T-helper 2 cell treated with Interferon-gamma antibody and Interleukin-4, amounts not matched to agents 100 ng/mL and 5 ng/mL, for 36 hours (primary cell): ENCODE measurements at regions not wholly inside any gene's neighbourhood (a gene's known extent, or its start where the extent isn't known, plus 50 kb on each side); places are given as distances from the start of the nearest gene placed in this dataset.

Experiments used
- intact Hi-C: fragments of 100-400 bp; cut with micrococcal nuclease; formaldehyde crosslinking; loops from one replicate; pipeline ENCODE4 v1.15.1; 2023

- intact Hi-C loops, result no loop called here
Measured at GRCh38 chr13:63081400-63082014, 1665.9 kb upstream of the PCDH20 start.

GRCh38 chr13:63075126-63075525, 1659.5 kb upstream of the PCDH20 start:
- intact Hi-C loops, result no loop called here

GRCh38 chr13:63050287-63050686, 1634.6 kb upstream of the PCDH20 start:
- intact Hi-C loops, result no loop called here

- intact Hi-C loops, result no loop called here
Measured at GRCh38 chr13:63048653-63049052, 1633.0 kb upstream of the PCDH20 start.

- intact Hi-C loops, result no loop called here
Measured at GRCh38 chr13:63044589-63045313, 1629.1 kb upstream of the PCDH20 start.

GRCh38 chr13:63042686-63043085, 1627.0 kb upstream of the PCDH20 start:
- intact Hi-C loops, result no loop called here

GRCh38 chr13:63041640-63042414, 1626.2 kb upstream of the PCDH20 start:
- intact Hi-C loops, result no loop called here

GRCh38 chr13:63026285-63026797, 1610.7 kb upstream of the PCDH20 start:
- intact Hi-C loops, result no loop called here

- intact Hi-C loops, result no loop called here
Measured at GRCh38 chr13:63025741-63026140, 1610.1 kb upstream of the PCDH20 start.

GRCh38 chr13:63024458-63024857, 1608.8 kb upstream of the PCDH20 start:
- intact Hi-C loops, result no loop called here

GRCh38 chr13:63011996-63012395, 1596.3 kb upstream of the PCDH20 start:
- intact Hi-C loops, result no loop called here

GRCh38 chr13:63010072-63010658, 1594.5 kb upstream of the PCDH20 start:
- intact Hi-C loops, result no loop called here

- intact Hi-C loops, result no loop called here
Measured at GRCh38 chr13:63005625-63006024, 1590.0 kb upstream of the PCDH20 start.

- intact Hi-C loops, result no loop called here
Measured at GRCh38 chr13:62997696-62998095, 1582.0 kb upstream of the PCDH20 start.

- intact Hi-C loops, result no loop called here
Measured at GRCh38 chr13:62997038-62997599, 1581.5 kb upstream of the PCDH20 start.

- intact Hi-C loops, result no loop called here
Measured at GRCh38 chr13:62973804-62974203, 1558.2 kb upstream of the PCDH20 start.

- intact Hi-C loops, result no loop called here
Measured at GRCh38 chr13:62964522-62964921, 1548.9 kb upstream of the PCDH20 start.

GRCh38 chr13:62960723-62961122, 1545.1 kb upstream of the PCDH20 start:
- intact Hi-C loops, result no loop called here

GRCh38 chr13:62933809-62934208, 1518.2 kb upstream of the PCDH20 start:
- intact Hi-C loops, result no loop called here

- intact Hi-C loops, result no loop called here
Measured at GRCh38 chr13:62932256-62932883, 1516.7 kb upstream of the PCDH20 start.

- intact Hi-C loops, result no loop called here
Measured at GRCh38 chr13:62931853-62932252, 1516.2 kb upstream of the PCDH20 start.
